ENCODE measurements at regions not wholly inside any gene's neighbourhood (a gene's known extent, or its start where the extent isn't known, plus 50 kb on each side); places are given as distances from the start of the nearest gene placed in this dataset.

DNA sequence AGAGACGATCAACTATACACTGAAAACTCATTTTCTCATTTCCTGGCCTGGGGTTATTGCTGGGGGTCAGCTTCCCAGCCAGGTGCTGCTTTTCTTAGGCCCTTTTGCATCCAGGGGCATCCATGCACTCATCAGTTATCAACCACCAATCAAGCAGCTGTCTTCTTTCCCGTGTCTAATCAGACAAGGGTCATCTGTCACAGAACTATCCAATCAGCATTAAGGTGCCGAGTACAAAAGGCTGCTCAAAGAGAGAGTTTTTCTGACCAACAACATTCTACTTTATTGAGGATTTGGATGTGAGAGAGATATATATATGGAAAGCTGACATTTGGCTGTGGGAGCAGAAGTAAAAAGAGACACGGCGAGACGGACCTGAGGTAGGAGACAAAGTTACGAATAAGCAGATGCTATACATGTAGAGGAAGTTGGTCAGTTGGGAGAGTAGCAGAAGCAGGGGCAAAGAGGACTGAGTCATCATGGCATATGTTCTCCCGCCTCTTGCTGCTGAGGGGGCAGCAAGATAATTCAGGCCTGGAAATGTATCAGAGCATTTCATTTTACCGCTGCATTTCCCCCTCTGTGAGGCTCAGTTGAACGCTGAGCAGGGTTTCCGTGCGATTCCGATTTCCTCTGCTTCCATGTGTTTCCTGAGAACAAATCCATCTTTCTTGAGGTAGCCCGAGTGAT lies 129.3 kb downstream of the NUP35 start (continued):
- TF ChIP-seq FOSL1 (IDR thresholded peaks at IDR 0.05; ENCODE audit: low read depth): no peak

DNA sequence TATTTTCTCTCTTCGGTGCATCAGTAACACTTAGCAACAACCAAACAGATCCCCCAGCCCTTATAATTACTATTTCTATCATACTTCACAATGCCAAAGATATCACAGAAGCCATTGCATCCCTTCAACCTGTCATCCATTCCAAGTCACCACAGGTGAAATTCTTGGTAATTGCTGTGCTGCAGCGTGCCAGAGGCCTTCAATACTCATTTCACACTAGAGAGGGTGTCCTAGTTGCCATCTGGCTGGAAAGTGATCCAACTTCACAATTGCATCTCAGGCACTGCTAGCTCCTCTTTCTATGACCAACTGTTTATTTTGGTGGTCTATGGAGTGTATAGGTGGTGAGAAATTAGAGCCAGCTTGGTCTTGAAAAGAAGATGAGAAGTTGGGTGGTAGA lies 131.2 kb downstream of the NUP35 start:
- intact Hi-C loops (cut with micrococcal nuclease): no loop called here
- no peak for TF ChIP-seq ELF1 (IDR thresholded peaks at IDR 0.05; ENCODE audit: borderline replicate concordance, low read depth)
- no peak for TF ChIP-seq YY1 (IDR thresholded peaks at IDR 0.05; ENCODE audit: extremely low read depth, insufficient replicate concordance, low read depth, low read length)
- TF ChIP-seq, protein P1, sequence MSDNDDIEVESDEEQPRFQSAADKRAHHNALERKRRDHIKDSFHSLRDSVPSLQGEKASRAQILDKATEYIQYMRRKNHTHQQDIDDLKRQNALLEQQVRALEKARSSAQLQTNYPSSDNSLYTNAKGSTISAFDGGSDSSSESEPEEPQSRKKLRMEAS (IDR thresholded peaks at IDR 0.05): no peak
- no peak for TF ChIP-seq CEBPB (IDR thresholded peaks at IDR 0.05; ENCODE audit: low read depth)
- no peak overlapping the region for H3K27ac ChIP-seq (ENCODE audit: low read depth, low read length)
- no peaks in the 10 kb centered on the region for H3K36me3 ChIP-seq (ENCODE audit: control insufficient read depth in 1 of 2, insufficient read depth in 2 of 2, low read length in 2 of 2)
- CTCF ChIA-PET: no interaction called here
- RAD21 ChIA-PET (ENCODE audit: low non-redundant PET in 1 of 2, low total read pairs in 2 of 2, uncharacterized antibody in 2 of 2, unreplicated experiment in 2 of 2): no interaction called here
- no peaks in the 10 kb centered on the region for H3K79me2 ChIP-seq (ENCODE audit: insufficient read depth, low read length)
- DNase-seq (ENCODE audit: low read depth, low spot score): no peak
- BruUV-seq (replicated peaks): no TSS peak
- H2AFZ ChIP-seq (ENCODE audit: low read depth, low read length, poor library complexity, severe bottlenecking): no peak overlapping the region
- no peaks in the 10 kb centered on the region for H3K9me2 ChIP-seq (ENCODE audit: insufficient read depth)
- POLR2A ChIA-PET: no interaction called here
- no peaks in the 10 kb centered on the region for H3K27me3 ChIP-seq (ENCODE audit: insufficient read depth, low read length)
- H3K4me1 ChIP-seq (ENCODE audit: control insufficient read depth in 1 of 2, insufficient read depth in 2 of 2, low read length in 2 of 2): no peaks in the 10 kb centered on the region
- H3K4me2 ChIP-seq (ENCODE audit: low read length): no peak overlapping the region
- H3K4me3 ChIP-seq (replicated peaks in 1 of 2; ENCODE audit: low read depth in 1 of 2, low read length in 2 of 2): no peak overlapping the region
- H4K20me1 ChIP-seq (ENCODE audit: insufficient read depth): no peaks in the 10 kb centered on the region
- no peaks in the 10 kb centered on the region for H3K9me3 ChIP-seq (ENCODE audit: control insufficient read depth in 1 of 2, insufficient read depth in 1 of 2, low read depth in 1 of 2, low read length in 2 of 2)
- ATAC-seq: no peak
- no peak overlapping the region for H3K9ac ChIP-seq (ENCODE audit: low read length)

DNA sequence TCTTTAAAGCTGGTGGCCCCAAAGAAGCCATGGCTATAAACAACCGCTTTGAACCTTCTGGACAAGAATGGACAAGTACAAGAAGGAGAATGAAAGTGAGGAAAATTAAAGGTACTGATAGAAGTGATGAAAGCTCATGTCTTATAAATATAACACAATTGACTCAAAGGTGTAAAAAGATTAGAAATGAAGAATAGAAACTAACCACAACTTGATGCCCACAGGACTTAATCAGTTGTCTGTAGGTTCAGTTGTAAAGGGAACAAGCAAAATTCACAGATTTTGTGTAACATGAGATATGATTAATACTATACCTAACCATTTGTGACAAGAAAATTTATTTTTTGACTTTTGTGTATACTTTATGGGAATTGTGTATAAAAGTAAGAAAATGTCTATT lies 135.7 kb downstream of the NUP35 start:
- H3K9me3 ChIP-seq (ENCODE audit: control insufficient read depth in 1 of 2, insufficient read depth in 1 of 2, low read depth in 1 of 2, low read length in 2 of 2): no peaks in the 10 kb centered on the region
- BruUV-seq (replicated peaks): no TSS peak
- ATAC-seq (no peak), DNase-seq (ENCODE audit: low read depth, low spot score) (no peak)
- no peaks in the 10 kb centered on the region for H3K79me2 ChIP-seq (ENCODE audit: insufficient read depth, low read length)
- no peak overlapping the region for H3K27ac ChIP-seq (ENCODE audit: low read depth, low read length)
- intact Hi-C loops (cut with micrococcal nuclease): no loop called here
- H3K4me1 ChIP-seq (ENCODE audit: control insufficient read depth in 1 of 2, insufficient read depth in 2 of 2, low read length in 2 of 2): no peaks in the 10 kb centered on the region
- H3K4me3 ChIP-seq (replicated peaks in 1 of 2; ENCODE audit: low read depth in 1 of 2, low read length in 2 of 2): no peak overlapping the region
- no peaks in the 10 kb centered on the region for H3K36me3 ChIP-seq (ENCODE audit: control insufficient read depth in 1 of 2, insufficient read depth in 2 of 2, low read length in 2 of 2)
- H2AFZ ChIP-seq (ENCODE audit: low read depth, low read length, poor library complexity, severe bottlenecking): no peak overlapping the region
- H3K9ac ChIP-seq (ENCODE audit: low read length): no peak overlapping the region
- ChIA-PET CTCF (no interaction called here), RAD21 (ENCODE audit: low non-redundant PET in 1 of 2, low total read pairs in 2 of 2, uncharacterized antibody in 2 of 2, unreplicated experiment in 2 of 2) (no interaction called here), POLR2A (no interaction called here)
- H4K20me1 ChIP-seq (ENCODE audit: insufficient read depth): no peaks in the 10 kb centered on the region
- H3K4me2 ChIP-seq (ENCODE audit: low read length): no peak overlapping the region
- H3K9me2 ChIP-seq (ENCODE audit: insufficient read depth): no peaks in the 10 kb centered on the region
- H3K27me3 ChIP-seq (ENCODE audit: insufficient read depth, low read length): no peaks in the 10 kb centered on the region
- TF ChIP-seq SRF (IDR thresholded peaks at IDR 0.05; ENCODE audit: low read depth) (no peak), ELF1 (IDR thresholded peaks at IDR 0.05; ENCODE audit: borderline replicate concordance, low read depth) (no peak), JUND (IDR thresholded peaks at IDR 0.05) (no peak), CEBPB (IDR thresholded peaks at IDR 0.05; ENCODE audit: low read depth) (no peak), CBX3 (IDR thresholded peaks at IDR 0.05; ENCODE audit: low read depth) (no peak), RAD21 (IDR thresholded peaks at IDR 0.05; ENCODE audit: low read depth) (no peak), ZNF274 (IDR thresholded peaks at IDR 0.05; ENCODE audit: low read depth, low read length) (no peak), SIN3A (IDR thresholded peaks at IDR 0.05; ENCODE audit: low read depth) (no peak), EGR1 (IDR thresholded peaks at IDR 0.05; ENCODE audit: low read depth) (no peak), POLR2AphosphoS5 (IDR thresholded peaks at IDR 0.05; ENCODE audit: low read depth, low read length) (no peak), SP1 (IDR thresholded peaks at IDR 0.05; ENCODE audit: low read depth) (no peak), YY1 (IDR thresholded peaks at IDR 0.05; ENCODE audit: extremely low read depth, insufficient replicate concordance, low read depth, low read length) (no peak), TCF7L2 (IDR thresholded peaks at IDR 0.05; ENCODE audit: borderline replicate concordance, extremely low read depth, insufficient read depth, insufficient read length) (no peak), EZH2phosphoT487 (IDR thresholded peaks at IDR 0.05; ENCODE audit: borderline replicate concordance) (no peak), FOSL1 (IDR thresholded peaks at IDR 0.05; ENCODE audit: low read depth) (no peak)
- TF ChIP-seq, protein P1 (IDR thresholded peaks at IDR 0.05): no peak
- TF ChIP-seq, protein P2, sequence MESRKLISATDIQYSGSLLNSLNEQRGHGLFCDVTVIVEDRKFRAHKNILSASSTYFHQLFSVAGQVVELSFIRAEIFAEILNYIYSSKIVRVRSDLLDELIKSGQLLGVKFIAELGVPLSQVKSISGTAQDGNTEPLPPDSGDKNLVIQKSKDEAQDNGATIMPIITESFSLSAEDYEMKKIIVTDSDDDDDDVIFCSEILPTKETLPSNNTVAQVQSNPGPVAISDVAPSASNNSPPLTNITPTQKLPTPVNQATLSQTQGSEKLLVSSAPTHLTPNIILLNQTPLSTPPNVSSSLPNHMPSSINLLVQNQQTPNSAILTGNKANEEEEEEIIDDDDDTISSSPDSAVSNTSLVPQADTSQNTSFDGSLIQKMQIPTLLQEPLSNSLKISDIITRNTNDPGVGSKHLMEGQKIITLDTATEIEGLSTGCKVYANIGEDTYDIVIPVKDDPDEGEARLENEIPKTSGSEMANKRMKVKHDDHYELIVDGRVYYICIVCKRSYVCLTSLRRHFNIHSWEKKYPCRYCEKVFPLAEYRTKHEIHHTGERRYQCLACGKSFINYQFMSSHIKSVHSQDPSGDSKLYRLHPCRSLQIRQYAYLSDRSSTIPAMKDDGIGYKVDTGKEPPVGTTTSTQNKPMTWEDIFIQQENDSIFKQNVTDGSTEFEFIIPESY (IDR thresholded peaks at IDR 0.05; ENCODE audit: extremely low read depth, insufficient replicate concordance, low read length): no peak
